ENCODE measurements at regions not wholly inside any gene's neighbourhood (a gene's known extent, or its start where the extent isn't known, plus 50 kb on each side); places are given as distances from the start of the nearest gene placed in this dataset.

DNA sequence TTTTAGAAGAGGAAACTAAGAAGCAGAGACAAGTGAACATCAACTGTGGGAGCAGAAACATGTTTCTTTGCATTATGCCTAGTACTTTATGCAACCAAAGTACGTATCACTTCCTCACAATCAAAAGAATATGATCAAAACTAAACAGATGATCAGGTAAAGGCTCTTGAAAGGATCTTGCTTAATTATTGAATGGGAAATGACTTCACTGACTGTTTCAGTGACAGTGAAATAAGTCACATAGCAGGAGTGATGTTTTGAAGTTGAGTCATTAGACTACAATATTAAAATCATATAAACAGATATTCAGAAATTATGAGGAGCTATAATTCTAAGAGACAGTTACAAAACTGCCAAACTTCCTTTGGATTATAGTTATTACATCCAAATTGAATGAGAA lies 527.3 kb downstream of the MTRR start:
- no peak overlapping the region for H3K4me2 ChIP-seq
- DNase-seq, result no peak
- CTCF ChIA-PET, result no interaction called here

DNA sequence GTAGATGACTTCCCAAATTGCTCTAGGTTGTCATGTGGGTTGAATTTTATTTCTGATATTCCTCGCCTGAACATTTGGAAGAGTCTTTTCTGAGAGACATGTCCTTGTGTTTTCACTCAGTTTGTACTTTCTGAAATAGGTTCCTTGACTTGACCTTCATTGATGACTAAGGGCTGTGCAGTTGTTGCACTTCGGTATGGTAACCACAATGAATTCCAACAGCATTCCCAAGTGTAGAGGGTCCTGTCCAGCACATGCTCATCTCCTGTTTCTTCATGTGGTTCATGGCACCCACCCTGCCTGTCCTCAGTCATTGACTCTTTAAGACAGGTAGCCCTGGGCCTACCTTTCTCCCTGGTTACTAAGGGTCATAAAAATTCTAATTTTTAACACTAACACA lies 527.8 kb downstream of the MTRR start:
- no peak overlapping the region for H2AFZ ChIP-seq (ENCODE audit: low read depth)
- H3K9me2 ChIP-seq, result no peaks in the 10 kb centered on the region
- POLR2A ChIA-PET, result no interaction called here
- H3K9ac ChIP-seq, result no peak overlapping the region
- H3K4me3 ChIP-seq (ENCODE audit: low read depth in 2 of 2, low read length in 1 of 2), result no peak overlapping the region
- H3F3A ChIP-seq (replicated peaks; ENCODE audit: insufficient read depth), result no peaks in the 10 kb centered on the region
- H3K9me3 ChIP-seq, result no peaks in the 10 kb centered on the region
- no peaks in the 10 kb centered on the region for H3K27me3 ChIP-seq (ENCODE audit: insufficient read depth)
- no peaks in the 10 kb centered on the region for H3K4me1 ChIP-seq (ENCODE audit: control insufficient read depth in 1 of 2, insufficient read depth in 2 of 2, low read depth in 1 of 2, low read length in 1 of 2)
- CTCF ChIA-PET, result no interaction called here
- no peak for DNase-seq
- H3K79me2 ChIP-seq (ENCODE audit: insufficient read depth), result no peaks in the 10 kb centered on the region
- 0% methylated on average over 2 of the region's 2 CpGs for WGBS (ENCODE audit: low lambda C conversion rate)
- H3K27ac ChIP-seq (ENCODE audit: low read depth in 2 of 2, low read length in 1 of 2), result no peak overlapping the region
- H3K4me2 ChIP-seq, result no peak overlapping the region
- no peaks in the 10 kb centered on the region for H3K36me3 ChIP-seq (replicated peaks in 1 of 2; ENCODE audit: control insufficient read depth in 1 of 2, insufficient read depth in 2 of 2, low read length in 1 of 2)
- H4K20me1 ChIP-seq (ENCODE audit: insufficient read depth), result no peaks in the 10 kb centered on the region
- TF ChIP-seq, protein P1, sequence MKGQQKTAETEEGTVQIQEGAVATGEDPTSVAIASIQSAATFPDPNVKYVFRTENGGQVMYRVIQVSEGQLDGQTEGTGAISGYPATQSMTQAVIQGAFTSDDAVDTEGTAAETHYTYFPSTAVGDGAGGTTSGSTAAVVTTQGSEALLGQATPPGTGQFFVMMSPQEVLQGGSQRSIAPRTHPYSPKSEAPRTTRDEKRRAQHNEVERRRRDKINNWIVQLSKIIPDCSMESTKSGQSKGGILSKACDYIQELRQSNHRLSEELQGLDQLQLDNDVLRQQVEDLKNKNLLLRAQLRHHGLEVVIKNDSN (IDR thresholded peaks at IDR 0.05; ENCODE audit: borderline replicate concordance, low read depth), result no peak
- TF ChIP-seq MEF2A (IDR thresholded peaks at IDR 0.05; ENCODE audit: borderline replicate concordance, low read depth) (no peak), NRF1 (IDR thresholded peaks at IDR 0.05; ENCODE audit: low read depth, low read length) (no peak), CHD2 (IDR thresholded peaks at IDR 0.05; ENCODE audit: low read length, partially characterized antibody) (no peak), YY1 (IDR thresholded peaks at IDR 0.05; ENCODE audit: low read depth) (no peak), MXI1 (IDR thresholded peaks at IDR 0.05; ENCODE audit: low read depth, low read length) (no peak), ELF1 (IDR thresholded peaks at IDR 0.05) (no peak), TCF12 (IDR thresholded peaks at IDR 0.05) (no peak)
- TF ChIP-seq, protein P2, sequence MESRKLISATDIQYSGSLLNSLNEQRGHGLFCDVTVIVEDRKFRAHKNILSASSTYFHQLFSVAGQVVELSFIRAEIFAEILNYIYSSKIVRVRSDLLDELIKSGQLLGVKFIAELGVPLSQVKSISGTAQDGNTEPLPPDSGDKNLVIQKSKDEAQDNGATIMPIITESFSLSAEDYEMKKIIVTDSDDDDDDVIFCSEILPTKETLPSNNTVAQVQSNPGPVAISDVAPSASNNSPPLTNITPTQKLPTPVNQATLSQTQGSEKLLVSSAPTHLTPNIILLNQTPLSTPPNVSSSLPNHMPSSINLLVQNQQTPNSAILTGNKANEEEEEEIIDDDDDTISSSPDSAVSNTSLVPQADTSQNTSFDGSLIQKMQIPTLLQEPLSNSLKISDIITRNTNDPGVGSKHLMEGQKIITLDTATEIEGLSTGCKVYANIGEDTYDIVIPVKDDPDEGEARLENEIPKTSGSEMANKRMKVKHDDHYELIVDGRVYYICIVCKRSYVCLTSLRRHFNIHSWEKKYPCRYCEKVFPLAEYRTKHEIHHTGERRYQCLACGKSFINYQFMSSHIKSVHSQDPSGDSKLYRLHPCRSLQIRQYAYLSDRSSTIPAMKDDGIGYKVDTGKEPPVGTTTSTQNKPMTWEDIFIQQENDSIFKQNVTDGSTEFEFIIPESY (IDR thresholded peaks at IDR 0.05; ENCODE audit: borderline replicate concordance, low read depth), result no peak
- TF ChIP-seq, protein P3, sequence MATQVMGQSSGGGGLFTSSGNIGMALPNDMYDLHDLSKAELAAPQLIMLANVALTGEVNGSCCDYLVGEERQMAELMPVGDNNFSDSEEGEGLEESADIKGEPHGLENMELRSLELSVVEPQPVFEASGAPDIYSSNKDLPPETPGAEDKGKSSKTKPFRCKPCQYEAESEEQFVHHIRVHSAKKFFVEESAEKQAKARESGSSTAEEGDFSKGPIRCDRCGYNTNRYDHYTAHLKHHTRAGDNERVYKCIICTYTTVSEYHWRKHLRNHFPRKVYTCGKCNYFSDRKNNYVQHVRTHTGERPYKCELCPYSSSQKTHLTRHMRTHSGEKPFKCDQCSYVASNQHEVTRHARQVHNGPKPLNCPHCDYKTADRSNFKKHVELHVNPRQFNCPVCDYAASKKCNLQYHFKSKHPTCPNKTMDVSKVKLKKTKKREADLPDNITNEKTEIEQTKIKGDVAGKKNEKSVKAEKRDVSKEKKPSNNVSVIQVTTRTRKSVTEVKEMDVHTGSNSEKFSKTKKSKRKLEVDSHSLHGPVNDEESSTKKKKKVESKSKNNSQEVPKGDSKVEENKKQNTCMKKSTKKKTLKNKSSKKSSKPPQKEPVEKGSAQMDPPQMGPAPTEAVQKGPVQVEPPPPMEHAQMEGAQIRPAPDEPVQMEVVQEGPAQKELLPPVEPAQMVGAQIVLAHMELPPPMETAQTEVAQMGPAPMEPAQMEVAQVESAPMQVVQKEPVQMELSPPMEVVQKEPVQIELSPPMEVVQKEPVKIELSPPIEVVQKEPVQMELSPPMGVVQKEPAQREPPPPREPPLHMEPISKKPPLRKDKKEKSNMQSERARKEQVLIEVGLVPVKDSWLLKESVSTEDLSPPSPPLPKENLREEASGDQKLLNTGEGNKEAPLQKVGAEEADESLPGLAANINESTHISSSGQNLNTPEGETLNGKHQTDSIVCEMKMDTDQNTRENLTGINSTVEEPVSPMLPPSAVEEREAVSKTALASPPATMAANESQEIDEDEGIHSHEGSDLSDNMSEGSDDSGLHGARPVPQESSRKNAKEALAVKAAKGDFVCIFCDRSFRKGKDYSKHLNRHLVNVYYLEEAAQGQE (IDR thresholded peaks at IDR 0.05; ENCODE audit: low read depth, low read length), result no peak
- TF ChIP-seq, protein P4, sequence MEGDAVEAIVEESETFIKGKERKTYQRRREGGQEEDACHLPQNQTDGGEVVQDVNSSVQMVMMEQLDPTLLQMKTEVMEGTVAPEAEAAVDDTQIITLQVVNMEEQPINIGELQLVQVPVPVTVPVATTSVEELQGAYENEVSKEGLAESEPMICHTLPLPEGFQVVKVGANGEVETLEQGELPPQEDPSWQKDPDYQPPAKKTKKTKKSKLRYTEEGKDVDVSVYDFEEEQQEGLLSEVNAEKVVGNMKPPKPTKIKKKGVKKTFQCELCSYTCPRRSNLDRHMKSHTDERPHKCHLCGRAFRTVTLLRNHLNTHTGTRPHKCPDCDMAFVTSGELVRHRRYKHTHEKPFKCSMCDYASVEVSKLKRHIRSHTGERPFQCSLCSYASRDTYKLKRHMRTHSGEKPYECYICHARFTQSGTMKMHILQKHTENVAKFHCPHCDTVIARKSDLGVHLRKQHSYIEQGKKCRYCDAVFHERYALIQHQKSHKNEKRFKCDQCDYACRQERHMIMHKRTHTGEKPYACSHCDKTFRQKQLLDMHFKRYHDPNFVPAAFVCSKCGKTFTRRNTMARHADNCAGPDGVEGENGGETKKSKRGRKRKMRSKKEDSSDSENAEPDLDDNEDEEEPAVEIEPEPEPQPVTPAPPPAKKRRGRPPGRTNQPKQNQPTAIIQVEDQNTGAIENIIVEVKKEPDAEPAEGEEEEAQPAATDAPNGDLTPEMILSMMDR (IDR thresholded peaks at IDR 0.05), result no peak

More for the DNA sequence above, 527.3 kb downstream of the MTRR start:
- H3K4me1 ChIP-seq (ENCODE audit: control insufficient read depth in 1 of 2, insufficient read depth in 2 of 2, low read depth in 1 of 2, low read length in 1 of 2), result no peaks in the 10 kb centered on the region
- no peaks in the 10 kb centered on the region for H4K20me1 ChIP-seq (ENCODE audit: insufficient read depth)
- no peaks in the 10 kb centered on the region for H3K9me2 ChIP-seq
- H3K79me2 ChIP-seq (ENCODE audit: insufficient read depth), result no peaks in the 10 kb centered on the region
- no peaks in the 10 kb centered on the region for H3K27me3 ChIP-seq (ENCODE audit: insufficient read depth)
- no peaks in the 10 kb centered on the region for H3F3A ChIP-seq (replicated peaks; ENCODE audit: insufficient read depth)
- no peak for TF ChIP-seq ELF1 (IDR thresholded peaks at IDR 0.05)
- TF ChIP-seq MXI1 (IDR thresholded peaks at IDR 0.05; ENCODE audit: low read depth, low read length), result no peak
- no peak for TF ChIP-seq TCF12 (IDR thresholded peaks at IDR 0.05)
- TF ChIP-seq SMC3 (IDR thresholded peaks at IDR 0.05; ENCODE audit: low read depth, low read length), result no peak
- TF ChIP-seq, protein P2 (IDR thresholded peaks at IDR 0.05; ENCODE audit: borderline replicate concordance, low read depth), result no peak
- no peak for TF ChIP-seq EP300 (IDR thresholded peaks at IDR 0.05; ENCODE audit: borderline replicate concordance in 1 of 2, low read depth in 1 of 2, low read length in 1 of 2)
- TF ChIP-seq, protein P5, sequence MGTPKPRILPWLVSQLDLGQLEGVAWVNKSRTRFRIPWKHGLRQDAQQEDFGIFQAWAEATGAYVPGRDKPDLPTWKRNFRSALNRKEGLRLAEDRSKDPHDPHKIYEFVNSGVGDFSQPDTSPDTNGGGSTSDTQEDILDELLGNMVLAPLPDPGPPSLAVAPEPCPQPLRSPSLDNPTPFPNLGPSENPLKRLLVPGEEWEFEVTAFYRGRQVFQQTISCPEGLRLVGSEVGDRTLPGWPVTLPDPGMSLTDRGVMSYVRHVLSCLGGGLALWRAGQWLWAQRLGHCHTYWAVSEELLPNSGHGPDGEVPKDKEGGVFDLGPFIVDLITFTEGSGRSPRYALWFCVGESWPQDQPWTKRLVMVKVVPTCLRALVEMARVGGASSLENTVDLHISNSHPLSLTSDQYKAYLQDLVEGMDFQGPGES (IDR thresholded peaks at IDR 0.05; ENCODE audit: low read depth, low read length), result no peak
- no peak for TF ChIP-seq MEF2A (IDR thresholded peaks at IDR 0.05; ENCODE audit: borderline replicate concordance, low read depth)
- 4% methylated on average over 1 of the region's 1 CpG for WGBS (ENCODE audit: low lambda C conversion rate)
- H3K36me3 ChIP-seq (replicated peaks in 1 of 2; ENCODE audit: control insufficient read depth in 1 of 2, insufficient read depth in 2 of 2, low read length in 1 of 2), result no peaks in the 10 kb centered on the region
- no peak overlapping the region for H2AFZ ChIP-seq (ENCODE audit: low read depth)
- no peak overlapping the region for H3K4me3 ChIP-seq (ENCODE audit: low read depth in 2 of 2, low read length in 1 of 2)
- H3K9me3 ChIP-seq, result no peaks in the 10 kb centered on the region
- H3K9ac ChIP-seq, result no peak overlapping the region
- H3K27ac ChIP-seq (ENCODE audit: low read depth in 2 of 2, low read length in 1 of 2), result no peak overlapping the region
- POLR2A ChIA-PET, result no interaction called here

Measured in SK-N-SH (cell line).